Astrocyte (in vitro differentiated cells and primary cell): ENCODE measurements at regions not wholly inside any gene's neighbourhood (a gene's known extent, or its start where the extent isn't known, plus 50 kb on each side); places are given as distances from the start of the nearest gene placed in this dataset.

Experiments used
- DNase-seq: peaks from one replicate; pipeline ENCODE4 v3.0.0-alpha.2; 2010; ENCODE audit warnings: low read depth
- FAIRE-seq: peaks from 2 replicates; lab custom pipeline; 2011; peaks lifted over from hg19 to GRCh38; lab: Jason Lieb, UNC
- H2AFZ ChIP-seq: 2 replicates; pipeline ENCODE4 v1.6.0; 2012; ENCODE audit warnings: low read depth, low read length, inconsistent platforms
- H3K27ac ChIP-seq: 2 replicates; pipeline ENCODE4 v1.5.1; 2011; ENCODE audit warnings: low read depth, low read length, inconsistent platforms
- H3K27me3 ChIP-seq: 2 replicates; pipeline ENCODE4 v1.6.0; 2011; ENCODE audit warnings: low read length, inconsistent platforms; ENCODE audit not compliant: insufficient read depth
- H3K36me3 ChIP-seq: 2 replicates; pipeline ENCODE4 v1.5.1; 2011; ENCODE audit warnings: low read length, inconsistent platforms; ENCODE audit not compliant: insufficient read depth
- H3K4me1 ChIP-seq: 2 replicates; pipeline ENCODE4 v1.5.1; 2011; ENCODE audit warnings: low read length, inconsistent platforms; ENCODE audit not compliant: insufficient read depth
- H3K4me2 ChIP-seq: 2 replicates; pipeline ENCODE4 v1.6.0; 2012; ENCODE audit warnings: low read length, inconsistent platforms
- H3K4me3 ChIP-seq: 2 replicates; pipeline ENCODE4 v1.5.1; 2011; ENCODE audit warnings: low read depth, mild to moderate bottlenecking, low read length, inconsistent platforms; ENCODE audit not compliant: insufficient read depth
- H3K79me2 ChIP-seq: 2 replicates; pipeline ENCODE4 v1.6.0; 2012; ENCODE audit warnings: mild to moderate bottlenecking, low read length, inconsistent platforms; ENCODE audit not compliant: insufficient read depth
- H3K9ac ChIP-seq: 2 replicates; pipeline ENCODE4 v1.6.0; 2012; ENCODE audit warnings: mild to moderate bottlenecking, low read length, inconsistent platforms
- H3K9me3 ChIP-seq: 2 replicates; pipeline ENCODE4 v1.5.1; 2012; ENCODE audit warnings: low read depth, mild to moderate bottlenecking, low read length, inconsistent platforms; ENCODE audit not compliant: insufficient read depth
- H4K20me1 ChIP-seq: 2 replicates; pipeline ENCODE4 v1.6.0; 2012; ENCODE audit warnings: low read length, inconsistent platforms; ENCODE audit not compliant: insufficient read depth
- H3K27ac Mint-ChIP-seq: one replicate; pipeline ENCODE4 v1.8.0; 2021; ENCODE audit warnings: mild to moderate bottlenecking, mixed read lengths; ENCODE audit not compliant: unreplicated experiment
- H3K27me3 Mint-ChIP-seq: one replicate; pipeline ENCODE4 v1.8.0; 2021; ENCODE audit warnings: low read depth, mixed read lengths; ENCODE audit not compliant: unreplicated experiment
- H3K36me3 Mint-ChIP-seq: one replicate; pipeline ENCODE4 v1.8.0; 2021; ENCODE audit warnings: low read depth, mixed read lengths; ENCODE audit not compliant: unreplicated experiment
- H3K4me1 Mint-ChIP-seq: one replicate; pipeline ENCODE4 v1.8.0; 2021; ENCODE audit warnings: low read depth, mixed read lengths; ENCODE audit not compliant: unreplicated experiment
- H3K4me3 Mint-ChIP-seq: one replicate; pipeline ENCODE4 v1.8.0; 2021; ENCODE audit warnings: mild to moderate bottlenecking, moderate library complexity, mixed read lengths; ENCODE audit not compliant: unreplicated experiment
- H3K9me3 Mint-ChIP-seq: one replicate; pipeline ENCODE4 v1.8.0; 2021; ENCODE audit warnings: mild to moderate bottlenecking, mixed read lengths; ENCODE audit not compliant: unreplicated experiment
- CTCF ChIP-seq: IDR thresholded peaks from 2 replicates; pipeline ENCODE4 v1.5.1; 2011; ENCODE audit warnings: low read depth, mild to moderate bottlenecking, inconsistent platforms, low read length, moderate library complexity; ENCODE audit not compliant: insufficient read depth
- EZH2 ChIP-seq: IDR thresholded peaks from 2 replicates; pipeline ENCODE4 v1.6.1; 2012; ENCODE audit warnings: mild to moderate bottlenecking, low read length, inconsistent platforms; ENCODE audit not compliant: insufficient read depth

- TF ChIP-seq EZH2: no peak
- TF ChIP-seq CTCF: no peak
- no peak overlapping the region for H3K4me3 Mint-ChIP-seq
- Histone ChIP-seq H3K4me3 (no peak overlapping the region), H3K4me2 (no peak overlapping the region), H3K36me3 (no peaks in the 10 kb centered on the region), H2AFZ (no peak overlapping the region), H4K20me1 (no peaks in the 10 kb centered on the region), H3K9ac (no peak overlapping the region), H3K9me3 (no peaks in the 10 kb centered on the region), H3K27ac (no peak overlapping the region), H3K4me1 (no peaks in the 10 kb centered on the region), H3K79me2 (no peaks in the 10 kb centered on the region), H3K27me3 (no peaks in the 10 kb centered on the region)
- H3K27ac Mint-ChIP-seq: no peak overlapping the region
- no peaks in the 10 kb centered on the region for H3K36me3 Mint-ChIP-seq
- H3K4me1 Mint-ChIP-seq: no peaks in the 10 kb centered on the region
- H3K27me3 Mint-ChIP-seq: no peaks in the 10 kb centered on the region
- FAIRE-seq: no peak
- peaks cover 8% of the 10 kb centered on the region for H3K9me3 Mint-ChIP-seq
- DNase-seq: no peak
These were observed 80.1 kb upstream of the PPP1R3A start for GRCh38 chr7:113998934-113999333.

GRCh38 chr7:113996405-113996804 lies 77.6 kb upstream of the PPP1R3A start:
- FAIRE-seq (no peak), DNase-seq (no peak)
- no peak overlapping the region for H3K27ac Mint-ChIP-seq
- Histone ChIP-seq H3K27me3 (no peaks in the 10 kb centered on the region), H3K9me3 (no peaks in the 10 kb centered on the region), H3K4me3 (no peak overlapping the region), H3K36me3 (no peaks in the 10 kb centered on the region), H3K4me1 (no peaks in the 10 kb centered on the region), H4K20me1 (no peaks in the 10 kb centered on the region), H3K9ac (no peak overlapping the region), H3K79me2 (no peaks in the 10 kb centered on the region), H3K27ac (no peak overlapping the region), H3K4me2 (no peak overlapping the region), H2AFZ (no peak overlapping the region)
- H3K36me3 Mint-ChIP-seq: no peaks in the 10 kb centered on the region
- no peaks in the 10 kb centered on the region for H3K4me1 Mint-ChIP-seq
- peaks cover 1% of the 10 kb centered on the region for H3K9me3 Mint-ChIP-seq
- no peaks in the 10 kb centered on the region for H3K27me3 Mint-ChIP-seq
- no peak overlapping the region for H3K4me3 Mint-ChIP-seq
- TF ChIP-seq CTCF: no peak
- TF ChIP-seq EZH2: no peak

GRCh38 chr7:113986216-113986615 lies 67.4 kb upstream of the PPP1R3A start:
- no peaks in the 10 kb centered on the region for H3K4me1 Mint-ChIP-seq
- no peak overlapping the region for H3K4me3 ChIP-seq
- H3K4me2 ChIP-seq: no peak overlapping the region
- H3K36me3 Mint-ChIP-seq: no peaks in the 10 kb centered on the region
- H3K27me3 ChIP-seq: no peaks in the 10 kb centered on the region
- TF ChIP-seq CTCF (no peak), EZH2 (no peak)
- H3K36me3 ChIP-seq: no peaks in the 10 kb centered on the region
- no peak overlapping the region for H2AFZ ChIP-seq
- H3K9me3 ChIP-seq: no peaks in the 10 kb centered on the region
- H4K20me1 ChIP-seq: no peaks in the 10 kb centered on the region
- DNase-seq (no peak), FAIRE-seq (no peak)
- H3K9me3 Mint-ChIP-seq: no peaks in the 10 kb centered on the region
- H3K4me1 ChIP-seq: no peaks in the 10 kb centered on the region
- H3K4me3 Mint-ChIP-seq: no peak overlapping the region
- H3K27ac Mint-ChIP-seq: no peak overlapping the region
- no peaks in the 10 kb centered on the region for H3K79me2 ChIP-seq
- H3K9ac ChIP-seq: no peak overlapping the region
- H3K27me3 Mint-ChIP-seq: no peaks in the 10 kb centered on the region
- H3K27ac ChIP-seq: no peak overlapping the region
